Kidney (tissue), 13 donors: ENCODE measurements at regions not wholly inside any gene's neighbourhood (a gene's known extent, or its start where the extent isn't known, plus 50 kb on each side); places are given as distances from the start of the nearest gene placed in this dataset.
A peak's percentile ranks its signal among the peaks of the same experiment; 100 is the strongest.

ENCODE experiments used
- DNase-seq, 5 donors: peaks; one replicate each; pipeline ENCODE4 v3.0.0-alpha.2; 2013 to 2020
- FAIRE-seq: peaks from 2 replicates; lab custom pipeline; 2012; peaks lifted over from hg19 to GRCh38; lab: Jason Lieb, UNC
- H3K27ac ChIP-seq, 2 donors: one replicate each; pipeline ENCODE4 v1.7.0; 2013; ENCODE audit warnings: low read depth in 2 of 2, low read length in 2 of 2, inconsistent platforms in 1 of 2
- H3K27me3 ChIP-seq: one replicate; pipeline ENCODE4 v1.7.1; 2013; ENCODE audit warnings: low read length, inconsistent platforms; ENCODE audit not compliant: control insufficient read depth, insufficient read depth
- H3K36me3 ChIP-seq, 3 donors: one replicate each; pipeline versions ENCODE4 v1.7.0 to v1.7.1; 2013; ENCODE audit warnings: low read length in 3 of 3, control low read depth in 1 of 3, inconsistent platforms in 1 of 3; ENCODE audit not compliant: insufficient read depth in 3 of 3, control insufficient read depth in 2 of 3
- H3K4me1 ChIP-seq, 3 donors: one replicate each; pipeline versions ENCODE4 v1.7.0 to v1.7.1; 2013; ENCODE audit warnings: low read length in 3 of 3, inconsistent platforms in 1 of 3, low read depth in 1 of 3; ENCODE audit not compliant: control insufficient read depth in 2 of 3, insufficient read depth in 2 of 3
- H3K4me3 ChIP-seq, 3 donors: one replicate each; pipeline versions ENCODE4 v1.7.0 to v1.8.1; 2013; ENCODE audit warnings: low read length in 3 of 3, control low read depth in 1 of 3, inconsistent platforms in 1 of 3
- H3K9ac ChIP-seq, 3 donors: one replicate each; pipeline versions ENCODE4 v1.7.0 to v1.7.1; 2013; ENCODE audit warnings: low read length in 3 of 3, control low read depth in 1 of 3, inconsistent platforms in 1 of 3
- H3K9me3 ChIP-seq, 3 donors: one replicate each; pipeline versions ENCODE4 v1.7.0 to v1.7.1; 2013; ENCODE audit warnings: low read length in 3 of 3, control low read depth in 1 of 3, inconsistent platforms in 1 of 3; ENCODE audit not compliant: control insufficient read depth in 2 of 3, insufficient read depth in 1 of 3
- CTCF ChIP-seq: IDR thresholded peaks from 3 replicates; pipeline ENCODE4 v1.5.1; 2012; ENCODE audit warnings: mild to moderate bottlenecking, moderate library complexity, borderline replicate concordance; ENCODE audit not compliant: insufficient read depth; ENCODE audit errors: extremely low read depth
- intact Hi-C: fragments of 100-400 bp; cut with DNase I; formaldehyde crosslinking; loops from one replicate; pipeline ENCODE4 v1.11.1; 2022
- donor health status: control.
- donor health status: control.
- donor health status: control.
- donor health status: control.
- donor health status: control.
- donor health status: DM: yes; HTN: yes; CAD: no.
- donor health status: Normal renal cell carcinoma (clear cell type).

GRCh38 chr16:50881331-50881830, 139.5 kb downstream of the CYLD start:
- peak in 1 of 5 donors; percentile 47 for DNase-seq
- Histone ChIP-seq H3K9ac (no peak overlapping the region), H3K36me3 (no peaks in the 10 kb centered on the region), H3K9me3 (no peaks in the 10 kb centered on the region), H3K4me3 (no peak overlapping the region), H3K27me3 (no peaks in the 10 kb centered on the region), H3K27ac (no peak overlapping the region), H3K4me1 (no peaks in the 10 kb centered on the region)
- TF ChIP-seq CTCF = no peak
- intact Hi-C loops = no loop called here
- no peak for FAIRE-seq

GRCh38 chr16:50880926-50881325, 139.0 kb downstream of the CYLD start:
- Histone ChIP-seq H3K27me3 (no peaks in the 10 kb centered on the region), H3K4me1 (no peaks in the 10 kb centered on the region), H3K27ac (no peak overlapping the region), H3K9ac (no peak overlapping the region), H3K9me3 (no peaks in the 10 kb centered on the region), H3K4me3 (no peak overlapping the region), H3K36me3 (no peaks in the 10 kb centered on the region)
- no peak for FAIRE-seq
- TF ChIP-seq CTCF = no peak
- no peak for DNase-seq
- intact Hi-C loops = no loop called here

- Histone ChIP-seq H3K27me3 (no peaks in the 10 kb centered on the region), H3K9me3 (no peaks in the 10 kb centered on the region), H3K36me3 (no peaks in the 10 kb centered on the region), H3K4me1 (no peaks in the 10 kb centered on the region), H3K9ac (no peak overlapping the region), H3K4me3 (no peak overlapping the region), H3K27ac (no peak overlapping the region)
- FAIRE-seq (no peak), DNase-seq (peak; percentile 52 to 66 (median 61))
- intact Hi-C loops = no loop called here
- TF ChIP-seq CTCF = no peak
Observed at GRCh38 chr16:50879873-50880695, 138.2 kb downstream of the CYLD start.
